PC-3 (cell line): ENCODE measurements at regions not wholly inside any gene's neighbourhood (a gene's known extent, or its start where the extent isn't known, plus 50 kb on each side); places are given as distances from the start of the nearest gene placed in this dataset.

ENCODE experiments used
- EZH2phosphoT487 ChIP-seq: fragments of 300-600 bp; sonication (generic); IDR thresholded peaks from 2 replicates; pipeline ENCODE4 v1.6.1; 2018; ENCODE audit warnings: mild to moderate bottlenecking, antibody characterized with exemption, low read length, borderline replicate concordance
- TF ChIP-seq, protein P1 (sequence below): fragments of 300-600 bp; sonication (generic); conservative IDR thresholded peaks from 2 replicates; pipeline ENCODE4 v1.5.1; 2017; ENCODE audit warnings: antibody characterized with exemption, low read depth, mild to moderate bottlenecking, low read length

DNA sequence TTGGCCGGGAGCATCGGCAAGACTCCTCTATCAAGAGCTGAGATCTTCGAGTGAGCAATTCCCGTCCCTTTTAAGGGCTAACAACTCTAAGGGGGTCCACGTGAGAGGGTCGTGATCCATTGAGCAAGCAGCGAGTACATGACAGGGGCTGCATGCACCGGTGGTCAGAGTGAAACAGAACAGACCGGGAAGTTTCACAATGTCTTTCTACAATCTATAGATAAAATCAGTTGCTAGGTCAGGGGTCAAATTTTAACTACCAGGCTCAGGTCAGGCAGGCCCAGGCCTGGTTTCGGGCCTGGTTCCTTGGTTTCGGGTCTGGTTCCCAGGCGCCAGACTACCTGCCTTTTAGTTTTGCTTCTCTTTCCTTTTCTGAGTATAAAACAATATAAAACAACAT is 160.1 kb downstream of the PTCHD1 start:
- TF ChIP-seq, protein P1, sequence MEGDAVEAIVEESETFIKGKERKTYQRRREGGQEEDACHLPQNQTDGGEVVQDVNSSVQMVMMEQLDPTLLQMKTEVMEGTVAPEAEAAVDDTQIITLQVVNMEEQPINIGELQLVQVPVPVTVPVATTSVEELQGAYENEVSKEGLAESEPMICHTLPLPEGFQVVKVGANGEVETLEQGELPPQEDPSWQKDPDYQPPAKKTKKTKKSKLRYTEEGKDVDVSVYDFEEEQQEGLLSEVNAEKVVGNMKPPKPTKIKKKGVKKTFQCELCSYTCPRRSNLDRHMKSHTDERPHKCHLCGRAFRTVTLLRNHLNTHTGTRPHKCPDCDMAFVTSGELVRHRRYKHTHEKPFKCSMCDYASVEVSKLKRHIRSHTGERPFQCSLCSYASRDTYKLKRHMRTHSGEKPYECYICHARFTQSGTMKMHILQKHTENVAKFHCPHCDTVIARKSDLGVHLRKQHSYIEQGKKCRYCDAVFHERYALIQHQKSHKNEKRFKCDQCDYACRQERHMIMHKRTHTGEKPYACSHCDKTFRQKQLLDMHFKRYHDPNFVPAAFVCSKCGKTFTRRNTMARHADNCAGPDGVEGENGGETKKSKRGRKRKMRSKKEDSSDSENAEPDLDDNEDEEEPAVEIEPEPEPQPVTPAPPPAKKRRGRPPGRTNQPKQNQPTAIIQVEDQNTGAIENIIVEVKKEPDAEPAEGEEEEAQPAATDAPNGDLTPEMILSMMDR: no peak
- TF ChIP-seq EZH2phosphoT487: no peak
